GM13977 (cell line): ENCODE measurements at regions not wholly inside any gene's neighbourhood (a gene's known extent, or its start where the extent isn't known, plus 50 kb on each side); places are given as distances from the start of the nearest gene placed in this dataset.

Source experiments
- DNase-seq: peaks from one replicate; pipeline ENCODE4 v3.0.0; 2012; ENCODE audit warnings: low spot score
- CTCF ChIP-seq: IDR thresholded peaks from 2 replicates; pipeline ENCODE4 v1.5.1; 2012; ENCODE audit warnings: mild to moderate bottlenecking, control low read depth; ENCODE audit not compliant: insufficient read depth; ENCODE audit errors: extremely low read depth, missing control alignments
- in situ Hi-C: fragments of 300-500 bp; cut with MboI; formaldehyde crosslinking; loops from one replicate; pipeline ENCODE4 v1.12.0; 2022; ENCODE audit warnings: low sequenced_read_pairs, low pct_unique_long_range_greater_than_20kb, mixed read lengths, inconsistent platforms; ENCODE audit not compliant: unreplicated experiment

GRCh38 chr16:6192984-6193383, 1095.4 kb upstream of the EEF2KMT start:
- in situ Hi-C loops: no loop called here
- TF ChIP-seq CTCF: no peak
- DNase-seq: no peak

GRCh38 chr16:6192532-6192931, 1094.9 kb upstream of the EEF2KMT start:
- no peak for TF ChIP-seq CTCF
- in situ Hi-C loops: no loop called here
- DNase-seq: no peak

DNA sequence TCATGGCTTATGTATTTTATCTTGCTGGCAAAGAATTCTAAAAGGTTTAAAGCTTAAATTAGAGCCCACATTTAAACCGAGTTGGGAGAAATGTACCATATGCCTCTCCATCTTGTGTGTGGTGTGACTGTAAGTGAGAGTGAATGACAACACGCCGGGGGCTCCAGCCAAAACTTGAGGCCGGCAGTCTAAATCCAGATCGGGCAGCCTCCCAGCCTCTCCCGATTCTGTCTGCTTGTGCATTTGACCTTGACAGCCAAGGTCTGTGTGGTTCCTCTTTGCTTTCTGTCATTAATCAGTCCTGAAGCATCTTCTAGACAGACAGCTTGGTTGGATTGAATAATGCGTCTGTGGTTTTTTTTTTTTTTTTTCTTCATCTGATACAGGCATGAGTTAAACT, 1093.2 kb upstream of the EEF2KMT start:
- no peak for DNase-seq
- in situ Hi-C loops: no loop called here
- no peak for TF ChIP-seq CTCF

DNA sequence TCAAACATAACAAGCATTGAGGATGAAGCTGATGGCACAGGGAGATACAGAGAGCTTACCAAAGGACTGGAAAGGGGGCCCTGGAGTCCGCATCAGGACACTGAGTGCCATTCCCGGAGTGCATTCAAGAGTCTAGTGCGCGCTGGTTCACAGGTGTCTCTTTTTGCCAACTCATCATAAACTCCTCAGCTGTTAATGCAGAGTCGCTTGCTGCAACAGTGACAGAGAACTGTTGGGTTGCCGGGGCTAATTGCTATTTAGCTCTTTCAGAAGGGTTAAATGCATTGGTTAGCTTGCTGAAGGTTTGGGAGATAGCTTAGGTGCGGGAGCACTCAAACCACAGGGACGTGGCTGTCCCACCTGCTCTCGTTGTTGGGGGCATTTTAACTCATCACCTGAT, 1091.6 kb upstream of the EEF2KMT start:
- no peak for DNase-seq
- TF ChIP-seq CTCF: no peak
- in situ Hi-C loops: no loop called here

- no peak for TF ChIP-seq CTCF
- DNase-seq: no peak
- in situ Hi-C loops: no loop called here
Observed at GRCh38 chr16:6177616-6178180, 1080.1 kb upstream of the EEF2KMT start.

DNA sequence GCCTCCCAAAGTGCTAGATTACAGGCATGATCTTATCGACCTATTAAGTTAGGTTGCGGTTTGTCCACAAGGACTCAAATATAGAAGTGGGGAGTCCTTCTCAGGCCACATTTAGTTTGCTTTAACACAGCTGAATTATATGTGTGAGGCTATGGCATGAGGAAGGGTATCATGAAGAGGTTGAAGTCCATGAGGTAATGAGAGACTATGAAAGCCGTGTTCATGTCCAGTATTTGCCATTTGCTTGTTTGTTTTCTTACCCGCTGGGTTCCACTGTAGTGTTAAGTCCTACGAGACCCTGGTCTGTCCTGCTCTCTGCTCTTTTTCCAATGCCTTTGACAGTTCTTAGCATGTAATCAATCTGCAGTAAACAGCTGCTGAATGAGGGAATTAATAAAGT, 1072.4 kb upstream of the EEF2KMT start:
- TF ChIP-seq CTCF: no peak
- no peak for DNase-seq
- in situ Hi-C loops: no loop called here
